HG02938 (cell line): ENCODE measurements at regions not wholly inside any gene's neighbourhood (a gene's known extent, or its start where the extent isn't known, plus 50 kb on each side); places are given as distances from the start of the nearest gene placed in this dataset.
"Not testable (repeated sequence)": the region's sequence is repeated elsewhere in the genome, so short reads cannot be mapped to it uniquely, and the experiment has no call there.

Source experiments
- ATAC-seq: cut with Tn5 transposase; IDR thresholded peaks from one replicate; pipeline ENCODE4 v1.9.1; 2021; ENCODE audit warnings: mild to moderate bottlenecking, moderate library complexity; ENCODE audit not compliant: unreplicated experiment

DNA sequence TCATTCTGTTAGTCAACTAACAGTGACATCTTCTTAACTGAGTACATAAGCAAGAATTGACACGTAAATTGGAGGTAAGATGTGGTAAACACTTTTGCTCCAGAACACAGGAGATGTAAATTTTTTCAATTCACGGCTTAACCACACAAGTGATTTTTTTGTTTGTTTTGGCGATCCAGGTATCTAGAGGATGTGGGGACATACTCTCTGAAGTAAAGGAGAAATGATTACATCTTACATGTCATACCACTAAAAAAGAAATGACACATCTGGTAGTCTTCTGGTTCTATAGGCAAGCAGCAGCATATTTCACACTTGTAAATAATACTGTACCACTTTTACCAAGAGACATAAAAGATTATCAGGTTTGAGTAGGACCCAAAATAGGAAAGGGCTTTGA is 200.3 kb upstream of the ZWINT start:
- no peak for ATAC-seq

DNA sequence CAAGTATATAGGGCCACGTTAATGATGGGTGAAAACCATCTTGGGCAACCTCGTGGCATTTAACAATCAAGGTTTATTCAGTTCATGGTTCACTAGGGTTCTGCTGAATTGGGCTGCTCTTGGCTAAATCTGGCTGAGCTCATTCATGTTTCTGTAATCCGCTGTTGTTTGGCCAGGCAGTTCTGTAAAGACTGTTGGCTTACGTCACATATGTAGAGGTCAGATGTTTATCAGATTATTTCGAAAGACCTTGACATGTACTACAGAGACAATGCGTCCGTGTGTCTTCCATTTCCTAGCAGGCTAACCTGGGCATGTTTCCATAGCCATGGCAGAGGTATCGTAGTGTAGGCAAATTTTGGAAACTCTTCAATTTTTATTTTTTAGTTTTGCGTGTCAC is 190.0 kb upstream of the ZWINT start:
- ATAC-seq, result no peak

DNA sequence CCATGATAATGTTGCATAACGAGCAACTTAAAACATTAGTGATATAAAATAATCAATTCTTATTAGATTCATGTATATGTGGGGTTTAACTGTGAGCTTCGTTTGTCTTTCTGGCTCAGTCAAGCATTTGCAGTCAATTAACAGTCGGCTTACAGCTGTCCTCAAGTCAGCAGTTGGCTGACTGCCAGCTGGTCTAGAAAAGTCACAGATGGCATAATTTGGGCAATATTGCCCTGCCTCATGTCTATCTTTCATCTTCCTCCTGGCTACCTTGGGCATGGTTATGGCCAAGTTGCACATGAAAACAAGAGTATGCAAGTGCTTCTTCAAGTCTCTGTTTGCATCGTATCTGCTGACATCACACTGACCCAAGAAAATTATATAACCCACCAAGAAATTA is 186.1 kb upstream of the ZWINT start:
- no peak for ATAC-seq

DNA sequence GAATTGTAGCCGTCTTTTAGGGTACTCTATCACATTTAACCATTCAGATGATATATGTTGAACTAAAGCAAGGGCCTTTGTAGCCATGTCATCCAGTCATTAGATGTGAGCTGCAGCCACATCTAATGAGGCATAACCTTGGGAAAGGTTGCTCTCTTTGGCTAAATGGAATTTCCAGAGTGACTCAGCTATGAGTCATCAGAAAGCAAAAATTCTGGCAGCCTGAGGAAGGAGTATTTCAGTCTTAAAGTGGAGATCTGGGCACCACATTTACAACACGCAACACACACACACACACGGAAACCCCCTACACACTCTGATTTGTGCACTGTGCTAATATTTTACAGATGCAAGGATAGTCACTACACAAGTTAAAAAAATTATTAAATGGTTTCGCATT is 176.9 kb upstream of the ZWINT start:
- no peak for ATAC-seq

DNA sequence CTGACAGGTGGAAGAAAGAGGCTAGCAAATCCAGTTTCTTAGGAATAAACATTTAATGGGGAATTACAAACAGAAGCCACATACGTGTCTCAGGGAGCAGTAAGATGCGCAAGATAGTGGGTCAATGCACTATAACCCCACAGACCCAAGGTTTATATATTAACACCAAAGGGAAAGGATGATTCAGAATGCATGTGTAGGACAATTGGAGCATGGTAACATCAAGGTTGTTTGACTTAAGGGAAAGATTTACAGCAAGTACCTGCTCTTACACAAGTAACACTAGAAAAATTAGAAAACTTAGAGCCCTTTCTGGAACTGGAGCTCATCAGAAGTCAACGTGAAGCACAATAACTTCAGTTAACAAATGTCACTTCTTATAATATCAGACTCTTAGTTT is 161.1 kb upstream of the ZWINT start:
- ATAC-seq, result no peak

DNA sequence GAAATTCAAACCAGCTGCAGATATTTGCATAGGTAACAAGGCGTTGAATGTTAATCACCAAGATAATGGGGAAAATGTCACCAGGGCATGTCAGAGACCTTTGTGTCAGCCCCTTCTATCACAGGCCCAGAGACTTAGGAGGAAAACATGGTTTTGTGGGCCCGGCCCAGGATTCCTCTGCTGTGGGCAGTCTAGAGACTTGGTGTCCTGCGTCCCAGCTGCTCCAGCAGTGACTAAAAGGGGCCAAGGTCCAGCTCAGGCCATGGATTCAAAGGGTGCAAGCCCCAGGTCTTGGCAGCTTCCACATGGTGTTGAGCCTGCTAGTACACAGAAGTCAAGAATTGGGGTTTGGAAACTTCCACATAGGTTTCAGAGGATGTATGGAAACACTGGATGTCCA is 147.5 kb upstream of the ZWINT start:
- ATAC-seq, result no peak

DNA sequence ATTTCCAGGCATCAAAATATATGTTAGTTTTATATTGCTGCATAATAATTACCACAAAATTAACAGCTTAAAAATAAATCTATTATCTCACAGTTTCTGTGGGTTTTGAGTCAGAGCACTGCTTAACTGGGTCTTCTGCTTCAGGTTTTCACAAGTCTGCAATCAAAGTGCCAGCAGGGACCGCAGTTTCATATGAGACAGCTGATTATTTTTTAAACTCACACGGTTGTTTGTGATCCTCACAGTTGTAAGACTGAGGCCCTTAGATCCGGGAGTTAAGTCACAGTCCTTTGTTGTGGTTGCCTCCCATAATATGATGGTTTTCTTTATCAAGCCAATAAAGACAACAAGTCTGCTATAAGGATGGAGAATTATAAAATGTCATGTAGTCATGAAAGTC is 146.0 kb upstream of the ZWINT start:
- ATAC-seq, result no peak

DNA sequence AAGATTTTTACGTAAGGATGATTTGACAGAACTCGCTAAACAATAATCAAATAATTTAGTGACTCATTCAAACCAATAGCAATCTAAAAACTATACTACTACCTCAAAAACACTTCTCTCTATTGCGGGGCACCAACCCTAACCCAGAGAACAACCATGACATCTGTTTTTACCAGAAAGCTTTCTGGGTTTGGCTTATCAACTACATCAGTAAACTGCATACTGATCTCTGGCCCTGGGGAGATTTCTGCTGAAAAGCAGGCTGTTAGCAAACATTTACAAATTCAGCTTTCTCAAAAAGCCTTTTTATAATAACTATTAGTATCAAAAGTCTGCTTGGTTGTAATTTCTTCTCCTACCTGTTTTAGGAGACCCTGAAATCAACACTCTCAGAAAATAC is 144.5 kb upstream of the ZWINT start:
- no peak for ATAC-seq

DNA sequence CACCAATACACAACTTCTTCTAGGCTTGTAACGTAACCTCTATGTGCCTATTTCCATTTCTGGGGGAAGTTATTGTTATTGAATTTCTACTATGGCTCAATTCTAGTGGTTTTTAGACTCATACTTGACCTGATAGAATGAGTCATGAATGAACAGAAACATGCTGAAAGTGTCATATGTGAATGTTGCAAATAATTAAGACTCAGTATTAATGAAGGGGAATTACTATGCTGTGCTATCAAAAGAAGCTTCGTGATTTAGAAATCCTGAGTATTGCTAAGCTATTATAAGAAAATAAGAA is 135.1 kb upstream of the ZWINT start:
- no peak for ATAC-seq

DNA sequence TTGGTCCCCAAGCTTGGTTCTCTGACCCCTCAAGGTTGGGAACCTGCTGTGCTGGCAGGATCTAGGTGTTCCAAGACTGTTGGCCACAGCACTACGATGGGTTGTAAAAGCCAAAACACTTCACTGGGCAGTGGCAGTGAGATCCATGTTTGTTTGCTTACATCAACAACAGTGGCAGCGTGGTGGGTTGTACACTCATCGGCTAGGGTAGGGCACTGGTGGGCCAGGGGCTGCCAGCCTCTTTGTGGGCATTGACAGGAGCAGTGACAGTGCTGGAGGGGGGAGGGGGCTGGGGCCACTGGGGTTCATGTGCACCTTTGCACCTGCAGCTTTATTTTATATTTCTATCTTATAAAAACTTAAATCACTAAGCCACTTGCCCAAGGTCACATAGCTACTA is 126.7 kb upstream of the ZWINT start:
- ATAC-seq, result no peak

DNA sequence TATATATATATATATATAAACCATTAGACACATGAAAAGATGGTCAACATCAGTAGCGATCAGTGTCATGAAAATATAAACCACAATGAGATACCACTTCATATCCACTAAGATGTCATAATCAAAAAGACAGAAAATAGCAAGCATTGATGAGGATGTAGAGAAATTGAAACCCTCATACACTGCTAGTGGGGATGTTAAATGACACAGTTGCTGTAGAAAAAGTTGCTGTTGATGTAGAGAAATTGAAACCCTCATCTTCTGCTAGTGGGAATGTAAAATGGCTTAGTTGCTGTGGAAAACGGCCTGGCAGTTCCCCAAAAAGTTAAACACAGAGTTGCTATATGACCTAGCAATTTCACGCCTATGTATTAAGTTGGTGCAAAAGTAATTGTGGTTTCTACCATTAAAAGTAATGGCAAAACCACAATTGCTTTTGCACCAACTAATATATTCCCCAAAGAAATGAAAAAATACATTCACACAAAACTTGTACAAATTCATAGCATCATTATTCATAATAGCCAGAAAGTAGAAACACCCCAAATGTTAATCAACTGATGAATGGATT is 120.5 kb upstream of the ZWINT start:
- ATAC-seq, result no peak

DNA sequence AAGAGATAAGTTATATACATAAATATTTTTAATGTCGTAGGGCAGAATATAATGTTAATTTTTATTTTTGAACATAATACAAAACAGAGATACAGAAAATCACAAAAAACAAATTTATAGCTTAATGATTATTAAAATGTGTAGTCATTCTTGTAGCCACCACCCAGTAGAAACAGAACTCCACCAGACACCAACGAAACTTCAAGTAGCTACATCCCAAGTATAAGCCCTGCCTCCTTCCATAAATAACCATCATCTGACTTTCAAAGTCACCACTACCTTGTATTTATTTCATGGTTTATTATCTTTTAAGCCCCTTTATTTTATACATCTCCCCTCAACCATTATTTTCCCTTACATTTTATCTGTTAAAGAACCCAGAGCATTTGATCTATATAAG is 111.9 kb upstream of the ZWINT start:
- ATAC-seq, result no peak

DNA sequence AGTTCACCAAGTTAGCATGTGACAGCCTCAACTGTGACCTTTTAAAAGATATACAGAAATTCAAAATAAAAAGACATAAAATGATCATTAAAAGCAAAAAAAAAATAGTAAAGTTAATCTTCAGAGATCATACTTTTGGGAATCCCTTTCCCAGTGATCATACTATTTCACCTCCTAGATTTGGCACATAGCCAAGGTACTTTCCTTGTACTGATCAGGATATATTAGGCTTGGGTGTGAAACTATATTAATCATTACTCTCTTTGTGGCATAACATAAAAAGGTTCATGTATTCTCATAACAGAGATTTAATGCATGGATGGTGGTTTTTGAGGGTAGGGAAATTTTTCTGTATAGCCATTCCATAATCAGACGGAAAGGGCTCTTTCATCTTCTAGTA is 109.6 kb upstream of the ZWINT start:
- no peak for ATAC-seq

DNA sequence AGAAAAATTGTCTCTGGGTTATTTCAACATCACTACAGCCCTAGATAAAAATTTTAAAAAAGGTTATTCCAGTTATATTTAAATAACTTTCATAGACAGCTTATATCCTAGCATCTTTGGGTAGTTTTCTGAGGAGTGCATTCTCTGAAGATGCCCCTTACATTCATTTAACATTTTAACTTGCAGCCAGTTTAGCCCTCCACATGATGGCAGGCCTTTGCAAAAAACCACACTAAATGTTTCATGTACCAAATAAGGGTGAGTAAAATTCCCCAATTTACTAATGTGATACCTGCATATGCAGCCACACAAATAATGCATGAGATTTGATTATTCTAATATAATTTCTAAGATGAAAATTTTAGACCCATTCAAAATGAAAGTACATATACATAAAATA is 108.4 kb upstream of the ZWINT start:
- ATAC-seq, result no peak

DNA sequence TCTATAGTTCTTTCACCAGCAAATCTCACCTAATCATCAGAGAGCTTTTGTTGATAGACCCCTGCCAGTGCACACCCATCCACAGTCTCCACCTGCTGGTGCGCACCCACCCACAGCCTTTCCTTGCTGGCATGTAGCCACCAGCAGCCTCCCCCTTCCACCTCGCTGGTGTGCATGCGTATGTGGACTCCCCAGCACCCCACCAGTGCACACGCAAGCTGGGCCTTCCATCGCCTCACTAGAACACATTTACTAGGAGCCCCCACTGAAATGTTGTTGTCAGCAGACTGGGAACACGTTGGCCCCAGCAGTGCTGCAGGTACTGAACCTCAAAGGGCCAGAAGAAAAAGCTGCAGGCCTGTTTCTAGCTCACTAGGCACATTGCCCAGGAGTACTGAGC is 104.9 kb upstream of the ZWINT start:
- no peak for ATAC-seq

DNA sequence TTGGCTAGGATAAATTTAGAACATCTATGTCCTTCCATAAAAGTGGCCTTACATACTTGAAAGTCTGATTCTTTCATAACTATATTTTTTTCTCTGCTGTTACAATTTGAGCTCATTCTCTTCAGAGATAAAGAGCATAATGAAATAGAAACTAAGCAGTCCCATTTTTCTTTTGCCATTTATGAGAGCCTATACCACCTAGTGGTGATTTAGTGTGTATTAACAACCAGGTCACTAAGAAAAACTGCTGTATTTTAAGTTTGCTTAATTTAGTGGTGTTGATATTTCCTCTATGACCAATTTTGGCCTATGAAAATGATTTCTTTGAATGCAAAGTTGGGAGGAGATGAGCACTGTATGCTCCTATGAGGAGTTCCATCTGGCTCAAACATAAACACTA is 88.7 kb upstream of the ZWINT start:
- ATAC-seq, result peak; percentile 73

DNA sequence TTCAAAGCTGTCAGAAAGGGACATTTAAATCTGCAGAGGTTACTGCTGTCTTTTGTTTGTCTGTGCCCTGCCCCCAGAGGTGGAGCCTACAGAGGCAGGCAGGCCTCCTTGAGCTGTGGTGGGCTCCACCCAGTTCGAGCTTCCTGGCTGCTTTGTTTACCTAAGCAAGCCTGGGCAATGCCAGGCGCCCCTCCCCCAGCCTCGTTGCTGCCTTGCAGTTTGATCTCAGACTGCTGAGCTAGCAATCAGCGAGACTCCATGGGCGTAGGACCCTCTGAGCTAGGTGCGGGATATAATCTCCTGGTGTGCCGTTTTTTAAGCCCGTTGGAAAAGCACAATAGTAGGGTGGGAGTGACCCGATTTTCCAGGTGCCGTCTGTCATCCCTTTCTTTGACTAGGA is 86.6 kb upstream of the ZWINT start:
- ATAC-seq, result not testable (repeated sequence)

DNA sequence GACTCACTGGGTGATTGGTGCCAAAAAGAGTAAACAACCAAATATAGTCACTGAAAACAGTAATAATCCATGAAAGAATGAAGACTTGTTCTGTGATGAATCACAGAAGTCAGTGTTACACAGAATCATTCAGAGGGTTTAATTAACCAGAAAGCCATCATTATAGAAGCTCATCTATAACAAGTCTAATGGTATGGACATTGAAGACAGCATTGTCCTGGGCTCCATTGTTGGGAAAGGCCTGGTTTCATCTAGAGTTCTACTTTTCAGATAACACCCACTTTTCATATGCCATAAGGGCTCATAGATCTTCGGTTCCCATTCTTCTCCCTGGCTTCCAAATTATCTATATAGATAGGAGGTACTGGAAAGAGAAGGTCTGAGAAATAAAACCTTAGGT is 80.3 kb upstream of the ZWINT start:
- not testable (repeated sequence) for ATAC-seq
